HepG2 (cell line): ENCODE measurements at regions not wholly inside any gene's neighbourhood (a gene's known extent, or its start where the extent isn't known, plus 50 kb on each side); places are given as distances from the start of the nearest gene placed in this dataset.

ENCODE experiments used
- ATAC-seq: fragments of 200-7000 bp; cut with Tn5 transposase; 3 replicates; pipeline ENCODE4 v1.9.1; 2020; ENCODE audit warnings: mild to moderate bottlenecking, moderate library complexity
- BruUV-seq: library from RNA; stranded (reverse); fragments of 400-500 nt; replicated peaks from 2 replicates; lab custom pipeline; 2021; lab: Mats Ljungman, UMichigan
- CTCF ChIA-PET: fragments of 300-600 bp; formaldehyde crosslinking; extraction: SDS; loops from one replicate; lab custom pipeline; 2021; ENCODE audit warnings: low total read pairs, inconsistent platforms, low intra/inter-chr PET ratio; lab: Yijun Ruan, JAX
- POLR2A ChIA-PET: fragments of 350-600 bp; sonication (Branson Sonifier 250); formaldehyde crosslinking; loops from one replicate; lab custom pipeline; 2020; ENCODE audit warnings: antibody characterized with exemption, inconsistent platforms; lab: Yijun Ruan, JAX
- DNase-seq: peaks from one replicate; pipeline ENCODE4 v3.0.0-alpha.2; 2015; ENCODE audit warnings: low spot score
- FAIRE-seq: peaks from 3 replicates; lab custom pipeline; 2011; peaks lifted over from hg19 to GRCh38; lab: Jason Lieb, UNC
- H2AFZ ChIP-seq: one replicate; pipeline ENCODE4 v1.6.1; 2011; ENCODE audit warnings: low read length, inconsistent platforms
- H3K27ac ChIP-seq: fragments of 300-600 bp; 3 replicates; pipeline ENCODE4 v1.8.0; 2011; ENCODE audit warnings: mixed run types, mild to moderate bottlenecking, mixed read lengths, low read length, inconsistent platforms; ENCODE audit not compliant: insufficient read depth; ENCODE audit errors: extremely low read length
- H3K27me3 ChIP-seq, 2 experiments: fragments of 200-600 bp in 1 of 2; 2 replicates in 1 of 2; 3 replicates in 1 of 2; pipeline versions ENCODE4 v1.6.0 to v1.8.0; 2011; ENCODE audit warnings: low read length in 2 of 2, mild to moderate bottlenecking in 2 of 2, moderate library complexity in 2 of 2, inconsistent platforms in 1 of 2; ENCODE audit not compliant: insufficient read depth in 2 of 2, control insufficient read depth in 1 of 2
- H3K36me3 ChIP-seq, 2 experiments: fragments of 200-600 bp in 1 of 2; replicated peaks in 1 of 2; 2 replicates in 1 of 2; 3 replicates in 1 of 2; pipeline versions ENCODE4 v1.5.1 to v1.8.0; 2011; ENCODE audit warnings: low read length in 2 of 2, inconsistent platforms in 1 of 2; ENCODE audit not compliant: insufficient read depth in 2 of 2, control insufficient read depth in 1 of 2
- H3K4me1 ChIP-seq: 2 replicates; pipeline ENCODE4 v1.5.1; 2012; ENCODE audit warnings: low read length, inconsistent platforms; ENCODE audit not compliant: insufficient read depth
- H3K4me2 ChIP-seq: 2 replicates; pipeline ENCODE4 v1.6.0; 2011; ENCODE audit warnings: low read depth, low read length, inconsistent platforms
- H3K4me3 ChIP-seq, 3 experiments: fragments of 200-600 bp in 1 of 3; sonication (generic), shearing (Covaris generic) in 1 of 3; replicated peaks in 1 of 3; 2 replicates each; pipeline ENCODE4 v1.5.1; 2011 to 2016; ENCODE audit warnings: low read length in 3 of 3, inconsistent platforms in 2 of 3, low read depth in 2 of 3, mild to moderate bottlenecking in 2 of 3, control low read depth in 1 of 3, mixed read lengths in 1 of 3; ENCODE audit not compliant: insufficient read depth in 1 of 3
- H3K79me2 ChIP-seq: one replicate; pipeline ENCODE4 v1.6.1; 2011; ENCODE audit warnings: low read length, inconsistent platforms; ENCODE audit not compliant: insufficient read depth
- H3K9ac ChIP-seq: 2 replicates; pipeline ENCODE4 v1.6.0; 2011; ENCODE audit warnings: mild to moderate bottlenecking, low read depth, low read length, inconsistent platforms; ENCODE audit not compliant: insufficient read depth
- H3K9me3 ChIP-seq: 2 replicates; pipeline ENCODE4 v1.5.1; 2012; ENCODE audit warnings: mild to moderate bottlenecking, low read length
- H4K20me1 ChIP-seq: 2 replicates; pipeline ENCODE4 v1.6.0; 2011; ENCODE audit warnings: inconsistent platforms, mild to moderate bottlenecking, low read length, moderate library complexity; ENCODE audit not compliant: insufficient read depth
- E2F2 ChIP-seq: sonication (generic); formaldehyde crosslinking; IDR thresholded peaks from 2 replicates; pipeline ENCODE4 v1.4.0; 2020; ENCODE audit warnings: missing genetic modification reagents, borderline replicate concordance
- KLF16 ChIP-seq, 2 experiments: sonication (generic) in 1 of 2; formaldehyde crosslinking in 1 of 2; IDR thresholded peaks; 2 replicates each; pipeline versions ENCODE4 v1.6.1 to v1.8.0; 2016 to 2023; ENCODE audit warnings: missing genetic modification reagents in 2 of 2, missing compliant biosample characterization in 1 of 2
- RXRB ChIP-seq: IDR thresholded peaks from 2 replicates; pipeline ENCODE4 v1.6.1; 2016; ENCODE audit warnings: borderline replicate concordance, missing genetic modification reagents, missing compliant biosample characterization
- TBL1XR1 ChIP-seq: fragments of 150-350 bp; IDR thresholded peaks from 2 replicates; pipeline ENCODE4 v1.6.1; 2014; ENCODE audit warnings: borderline replicate concordance, low read length; ENCODE audit not compliant: partially characterized antibody
- TOPORS ChIP-seq: sonication (generic); formaldehyde crosslinking; IDR thresholded peaks from 2 replicates; pipeline ENCODE4 v1.8.0; 2023; ENCODE audit warnings: mild to moderate bottlenecking, missing genetic modification reagents
- ZHX2 ChIP-seq, 2 experiments: sonication (generic) in 1 of 2; formaldehyde crosslinking in 1 of 2; IDR thresholded peaks; 2 replicates each; pipeline versions ENCODE4 v1.6.1 to v1.9.0; 2014 to 2022; ENCODE audit warnings: antibody characterized with exemption in 1 of 2, borderline replicate concordance in 1 of 2, inconsistent platforms in 1 of 2, low read depth in 1 of 2, missing genetic modification reagents in 1 of 2
- ZNF280D ChIP-seq: sonication (generic); formaldehyde crosslinking; IDR thresholded peaks from 2 replicates; pipeline ENCODE4 v1.5.1; 2020; ENCODE audit warnings: mild to moderate bottlenecking, missing genetic modification reagents
- ZNF431 ChIP-seq: sonication (generic); formaldehyde crosslinking; IDR thresholded peaks from 2 replicates; pipeline ENCODE4 v1.9.0; 2022; ENCODE audit warnings: missing genetic modification reagents, low read depth, mild to moderate bottlenecking, borderline replicate concordance
- WGBS: methylation state at CpG from one replicate; pipeline ENCODE4 v1.1.6; 2017; ENCODE audit warnings: low lambda C conversion rate; 5-methylcytosine and 5-hydroxymethylcytosine counted together
- in situ Hi-C: cut with HindIII; loops from 2 replicates; pipeline ENCODE4 v1.10.0; 2017; ENCODE audit warnings: low pct_unique_long_range_greater_than_20kb; ENCODE audit not compliant: extremely low pct_ligation_motif_present
- intact Hi-C: fragments of 100-400 bp; cut with micrococcal nuclease; formaldehyde crosslinking; loops from one replicate; pipeline ENCODE4 v1.10.0; 2022; ENCODE audit not compliant: unreplicated experiment

- Histone ChIP-seq H3K9me3 (no peaks in the 10 kb centered on the region), H3K36me3 (no peaks in the 10 kb centered on the region), H4K20me1 (no peaks in the 10 kb centered on the region), H3K4me3 (no peak overlapping the region), H3K27ac (no peak overlapping the region), H3K9ac (no peak overlapping the region), H3K27me3 (no peaks in the 10 kb centered on the region), H3K4me1 (no peaks in the 10 kb centered on the region), H2AFZ (no peak overlapping the region), H3K79me2 (no peaks in the 10 kb centered on the region), H3K4me2 (no peak overlapping the region)
- FAIRE-seq, result no peak
- CTCF ChIA-PET, result no interaction called here
- intact Hi-C loops, result no loop called here
- ATAC-seq, result no peak
- BruUV-seq, result no TSS peak
- TF ChIP-seq KLF16 (CRISPR knock-in tag; IDR thresholded peaks at IDR 0.05), result no peak
- TF ChIP-seq E2F2, result no peak
- no peak for TF ChIP-seq ZNF280D (CRISPR knock-in tag)
- TF ChIP-seq TBL1XR1, result no peak
- no peak for TF ChIP-seq RXRB (CRISPR knock-in tag)
- TF ChIP-seq TOPORS (CRISPR knock-in tag), result no peak
- TF ChIP-seq ZNF431, result no peak
- no peak for TF ChIP-seq ZHX2 (IDR thresholded peaks at IDR 0.05; ENCODE audit: low read depth)
- no peak for TF ChIP-seq ZHX2 (CRISPR knock-in tag; IDR thresholded peaks at IDR 0.05; ENCODE audit: borderline replicate concordance)
- POLR2A ChIA-PET, result no interaction called here
- in situ Hi-C loops, result no loop called here
- WGBS, result 83% methylated on average over 2 of the region's 2 CpGs
- DNase-seq, result no peak
Observed at GRCh38 chr2:183229386-183229785, 105.1 kb downstream of the NUP35 start.
